Gastroesophageal sphincter (tissue), 3 donors: ENCODE measurements at regions not wholly inside any gene's neighbourhood (a gene's known extent, or its start where the extent isn't known, plus 50 kb on each side); places are given as distances from the start of the nearest gene placed in this dataset.

Experiments used
- CTCF ChIP-seq, 4 experiments: fragments of 200-600 bp in 2 of 4; fragments of 450-650 bp in 2 of 4; sonication (generic) in 1 of 4; IDR thresholded peaks; one replicate each; pipeline ENCODE4 v1.5.1; 2017 to 2019; ENCODE audit warnings: antibody characterized with exemption in 4 of 4, mild to moderate bottlenecking in 2 of 4, moderate library complexity in 2 of 4
- EP300 ChIP-seq: sonication (generic); formaldehyde crosslinking; IDR thresholded peaks from one replicate; pipeline ENCODE4 v1.6.1; 2017; ENCODE audit warnings: antibody characterized with exemption, mild to moderate bottlenecking
- POLR2A ChIP-seq, 2 donors: fragments of 450-650 bp; IDR thresholded peaks; one replicate each; pipeline ENCODE4 v1.6.1; 2017; ENCODE audit warnings: antibody characterized with exemption in 2 of 2, mild to moderate bottlenecking in 2 of 2, moderate library complexity in 1 of 2

DNA sequence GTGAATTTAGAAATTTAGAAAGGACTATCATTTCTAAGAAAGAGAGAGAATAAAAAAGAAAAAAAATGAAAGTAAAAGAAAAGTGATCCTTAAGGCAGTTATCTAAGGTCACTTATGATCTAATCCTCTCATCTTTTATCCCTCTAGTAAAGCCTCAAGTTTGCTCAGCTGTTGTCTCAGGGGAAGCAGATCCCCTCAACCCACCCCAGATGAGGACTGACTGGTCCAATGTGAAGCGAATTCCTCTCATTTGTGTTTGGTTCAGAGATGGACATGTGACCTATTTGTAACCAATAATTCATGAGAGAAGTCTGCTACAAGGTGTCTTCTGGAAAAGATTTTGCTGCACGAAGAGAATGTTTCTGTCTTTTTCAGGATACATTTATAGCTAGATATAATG is 1591.3 kb downstream of the ADGRL3 start:
- TF ChIP-seq CTCF (IDR thresholded peaks at IDR 0.05) (no peak), POLR2A (IDR thresholded peaks at IDR 0.05) (no peak), EP300 (no peak)
